ENCODE measurements at regions not wholly inside any gene's neighbourhood (a gene's known extent, or its start where the extent isn't known, plus 50 kb on each side); places are given as distances from the start of the nearest gene placed in this dataset.

DNA sequence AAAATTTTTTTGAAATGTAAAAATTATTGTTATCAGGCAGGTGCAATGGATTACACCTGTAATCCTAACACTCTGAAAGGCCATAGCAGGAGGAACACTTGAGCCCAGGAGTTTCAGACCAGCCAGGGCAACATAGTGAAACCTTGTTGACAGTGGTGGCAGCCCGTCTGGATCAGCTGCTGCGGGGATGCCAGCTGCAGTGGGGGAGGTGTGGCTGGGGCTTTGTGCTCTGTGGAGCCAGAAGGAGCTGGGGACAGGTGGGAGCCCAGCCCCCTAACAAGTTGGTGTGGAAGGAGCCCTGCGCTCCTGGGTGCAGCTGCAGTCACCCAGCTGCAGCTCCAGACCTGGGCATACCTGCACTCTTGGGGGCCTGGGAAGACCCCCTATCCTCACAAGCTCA, 182.4 kb upstream of the MC4R start:
- DNase-seq (ENCODE audit: low spot score), result no peak

- DNase-seq (ENCODE audit: low spot score), result no peak
These were observed 183.1 kb upstream of the MC4R start for GRCh38 chr18:60555625-60556024.

DNA sequence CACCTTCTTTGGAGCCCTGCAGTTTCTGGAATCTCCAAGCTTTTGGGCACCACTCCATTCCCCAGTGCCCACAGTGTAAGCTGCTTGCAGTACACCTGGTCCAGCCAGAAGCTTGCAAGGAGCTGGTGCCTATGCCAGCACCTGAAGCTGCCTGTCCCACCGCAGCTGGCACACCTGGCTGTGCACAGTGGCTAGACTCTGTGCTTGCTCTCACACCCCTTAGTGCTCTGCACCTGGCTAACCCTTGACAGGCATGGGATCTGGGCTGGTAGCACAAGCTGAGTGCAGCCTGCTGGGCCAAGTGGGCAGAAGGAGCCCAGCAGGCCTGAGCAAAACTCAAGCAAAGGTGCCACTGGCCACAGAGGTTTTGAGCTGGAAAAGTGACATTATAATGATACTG, 183.8 kb upstream of the MC4R start:
- no peak for DNase-seq (ENCODE audit: low spot score)

DNA sequence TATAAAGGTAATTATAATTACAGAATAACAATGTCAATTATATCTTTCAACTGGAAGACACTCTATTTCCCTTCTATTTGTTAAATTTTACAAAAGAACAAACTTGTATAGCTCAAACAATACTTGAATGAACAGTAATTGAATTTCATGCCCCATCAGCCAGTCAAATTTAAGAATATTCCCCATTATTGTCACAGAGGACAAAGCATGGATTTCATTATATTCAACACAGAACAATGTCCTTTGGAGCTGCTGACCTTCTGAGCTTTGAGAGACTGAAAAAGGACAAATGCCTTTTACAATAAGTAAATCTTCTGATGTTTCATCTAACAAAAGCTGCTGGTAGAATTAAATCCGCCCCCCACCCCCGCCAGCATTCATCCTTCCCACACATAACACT, 187.5 kb upstream of the MC4R start:
- no peak for DNase-seq (ENCODE audit: low spot score)

DNA sequence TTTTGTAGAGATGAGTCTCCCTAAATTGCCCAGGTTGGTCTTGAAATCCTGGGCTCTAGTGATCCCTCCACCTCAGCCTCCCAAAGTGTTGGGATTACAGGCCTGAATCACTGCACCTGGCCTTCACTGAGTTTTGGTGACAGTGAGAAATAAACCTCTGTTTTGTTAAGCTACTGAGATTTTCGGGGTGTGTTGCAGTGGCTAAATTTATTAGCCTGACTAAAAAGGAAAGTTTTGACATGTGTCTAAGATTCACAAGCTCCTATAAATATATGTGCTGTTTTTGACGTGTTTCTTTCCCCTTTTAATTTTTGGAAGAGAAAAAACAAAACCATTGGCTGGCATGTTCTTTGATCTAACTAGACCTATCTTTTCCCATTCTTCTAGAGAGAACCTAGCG, 190.5 kb upstream of the MC4R start:
- DNase-seq (ENCODE audit: low spot score), result no peak

- no peak for DNase-seq (ENCODE audit: low spot score)
These were observed 195.6 kb upstream of the MC4R start for GRCh38 chr18:60568220-60568619.

DNA sequence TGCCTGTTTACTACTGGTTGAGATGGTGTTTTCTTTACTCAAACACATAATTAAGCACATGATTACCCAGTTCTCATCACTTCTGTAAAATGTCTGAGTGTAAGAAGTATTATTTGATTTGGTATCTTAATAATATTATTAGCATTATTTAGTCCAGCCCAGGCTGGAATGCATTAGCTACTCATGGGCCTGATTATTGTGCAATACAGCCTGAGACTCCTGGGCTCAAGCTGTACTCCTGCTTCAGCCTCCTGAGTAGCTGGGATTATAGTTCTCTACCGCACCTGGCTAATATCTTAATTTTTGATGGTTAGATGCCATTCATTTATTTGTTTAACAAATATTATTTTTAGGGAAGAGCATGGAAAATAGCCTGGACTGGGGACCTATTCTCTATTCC, 197.6 kb upstream of the MC4R start:
- DNase-seq (ENCODE audit: low spot score), result no peak

DNA sequence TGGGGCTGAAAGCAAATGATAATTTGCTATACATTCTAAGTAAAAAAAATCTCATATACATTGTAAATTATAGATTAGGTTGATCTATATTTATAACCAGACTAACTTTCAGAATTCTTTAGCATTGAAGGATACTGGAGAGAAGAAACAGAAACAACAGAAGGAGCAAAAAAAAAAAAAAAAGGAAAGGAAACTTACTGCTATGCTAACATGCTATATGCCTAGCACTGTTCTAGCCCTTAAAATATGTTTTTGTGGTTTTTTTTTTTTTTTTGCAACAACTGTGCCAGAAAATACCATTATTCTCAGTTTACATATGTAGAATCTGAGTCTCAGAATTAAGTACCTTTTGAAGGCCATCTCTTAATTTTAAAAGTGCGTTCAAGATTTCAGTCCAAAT, 204.9 kb upstream of the MC4R start:
- DNase-seq (ENCODE audit: low spot score), result no peak

DNA sequence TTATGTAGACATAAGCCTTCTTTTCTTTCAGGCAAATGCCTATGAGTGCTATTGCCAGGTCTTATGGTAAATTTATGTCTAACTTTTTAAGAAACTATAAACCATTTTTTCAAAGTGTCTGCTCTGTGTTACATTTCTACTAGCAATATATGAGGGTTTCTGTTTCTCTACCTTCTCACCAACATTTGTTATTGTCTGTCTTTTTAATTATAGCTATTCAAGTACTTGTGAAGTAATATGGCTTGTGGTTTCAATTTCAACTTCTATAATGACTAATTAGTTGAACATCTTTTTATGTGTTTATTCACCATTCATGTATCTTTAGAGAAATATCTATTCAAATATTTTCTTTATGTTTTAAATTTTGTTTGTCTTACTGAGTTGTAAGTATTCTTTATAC, 213.1 kb upstream of the MC4R start:
- no peak for DNase-seq (ENCODE audit: low spot score)

- DNase-seq (ENCODE audit: low spot score), result no peak
These were observed 220.7 kb upstream of the MC4R start for GRCh38 chr18:60593249-60593648.

- no peak for DNase-seq (ENCODE audit: low spot score)
These were observed 224.4 kb upstream of the MC4R start for GRCh38 chr18:60596928-60597327.

- no peak for DNase-seq (ENCODE audit: low spot score)
These were observed 226.7 kb upstream of the MC4R start for GRCh38 chr18:60599267-60599666.

GRCh38 chr18:60599995-60600394, 227.4 kb upstream of the MC4R start:
- no peak for DNase-seq (ENCODE audit: low spot score)

DNA sequence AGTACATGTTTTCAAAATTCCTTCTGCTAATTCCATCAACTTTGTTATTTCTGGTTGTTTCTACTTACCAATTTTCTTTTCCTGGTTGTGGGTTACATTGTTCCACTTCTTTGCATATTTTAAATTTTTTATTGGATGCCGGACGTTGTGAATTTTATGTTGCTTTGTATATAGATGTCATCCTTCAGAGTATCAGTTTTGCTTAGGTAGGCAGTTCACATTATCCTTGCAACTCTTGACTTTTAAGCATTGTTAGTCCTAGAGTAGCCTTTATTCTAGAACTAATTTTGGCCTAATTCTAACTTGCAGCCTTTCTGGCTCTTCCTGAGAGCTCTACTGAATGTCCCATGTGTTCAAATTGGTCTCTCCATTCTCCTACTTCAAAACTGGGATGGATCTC, 228.7 kb upstream of the MC4R start:
- DNase-seq (ENCODE audit: low spot score), result no peak

- DNase-seq (ENCODE audit: low spot score), result no peak
These were observed 250.8 kb upstream of the MC4R start for GRCh38 chr18:60623331-60623730.

- no peak for DNase-seq (ENCODE audit: low spot score)
These were observed 251.6 kb upstream of the MC4R start for GRCh38 chr18:60624207-60624606.

GRCh38 chr18:60639836-60640235, 267.3 kb upstream of the MC4R start:
- no peak for DNase-seq (ENCODE audit: low spot score)

DNA sequence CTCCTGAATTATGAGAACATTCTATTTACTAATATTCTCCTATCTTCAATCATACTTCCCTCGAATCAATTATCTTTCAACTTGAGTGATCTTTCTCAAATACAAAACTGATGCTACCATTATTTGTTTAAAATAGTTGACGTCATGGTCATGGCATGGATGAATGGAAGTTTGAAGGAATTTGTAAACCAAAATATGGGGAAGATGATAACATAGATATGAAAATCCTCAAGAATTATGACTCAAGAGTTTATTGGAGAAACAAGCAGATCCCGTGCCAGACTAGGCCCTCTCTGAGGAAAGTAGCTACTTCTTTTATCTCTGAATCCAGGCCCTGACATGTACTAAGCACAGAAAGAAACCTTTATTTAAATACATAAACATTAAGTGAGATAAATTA, 270.4 kb upstream of the MC4R start:
- peak; percentile 64 for DNase-seq (ENCODE audit: low spot score)

GRCh38 chr18:60646725-60647124, 274.1 kb upstream of the MC4R start:
- no peak for DNase-seq (ENCODE audit: low spot score)

DNA sequence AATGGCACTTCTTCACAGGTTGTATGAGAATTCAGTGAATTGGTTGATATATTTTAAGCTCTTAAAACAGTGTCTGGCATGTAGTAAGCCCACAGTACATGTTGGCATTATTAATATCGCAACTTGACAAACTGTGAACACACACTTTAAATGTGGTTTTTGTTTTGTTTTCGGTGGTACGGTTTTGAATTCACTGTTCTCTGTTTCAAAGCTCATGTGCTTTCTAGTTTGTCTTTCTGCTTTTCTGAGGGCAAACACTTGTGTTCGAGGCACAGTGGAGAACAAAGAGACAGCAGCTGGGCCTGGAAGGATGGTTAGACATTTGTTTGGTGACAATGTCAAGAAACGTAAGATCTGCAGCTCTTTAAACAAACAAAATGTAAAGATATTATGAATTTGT, 276.5 kb upstream of the MC4R start:
- no peak for DNase-seq (ENCODE audit: low spot score)

- DNase-seq (ENCODE audit: low spot score), result no peak
These were observed 277.4 kb upstream of the MC4R start for GRCh38 chr18:60649842-60650536.

DNA sequence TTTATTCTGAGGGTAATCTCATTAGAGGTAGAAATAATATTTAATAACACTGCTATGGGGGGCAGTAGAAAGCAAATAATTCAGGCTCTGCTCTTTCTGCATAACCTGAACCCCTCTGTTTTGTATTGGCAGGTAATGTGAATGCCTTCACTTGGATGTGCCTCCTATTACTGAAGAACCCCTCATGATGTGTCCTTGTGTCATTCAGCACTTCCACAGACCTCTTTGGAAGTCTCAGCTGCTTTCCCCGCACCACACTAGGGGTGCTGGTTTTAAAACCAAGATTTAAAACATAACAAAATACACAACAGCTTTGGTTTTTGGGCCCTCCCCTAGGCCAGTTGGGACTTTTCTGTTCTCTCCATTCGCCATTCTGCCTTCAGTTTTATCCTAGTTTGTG, 281.7 kb upstream of the MC4R start:
- no peak for DNase-seq (ENCODE audit: low spot score)

- DNase-seq (ENCODE audit: low spot score), result no peak
These were observed 284.0 kb upstream of the MC4R start for GRCh38 chr18:60656553-60656952.

- no peak for DNase-seq (ENCODE audit: low spot score)
These were observed 289.9 kb upstream of the MC4R start for GRCh38 chr18:60662491-60662890.

Measured in umbilical cord (tissue), 1 donor.